ENCODE measurements at regions not wholly inside any gene's neighbourhood (a gene's known extent, or its start where the extent isn't known, plus 50 kb on each side); places are given as distances from the start of the nearest gene placed in this dataset.

DNA sequence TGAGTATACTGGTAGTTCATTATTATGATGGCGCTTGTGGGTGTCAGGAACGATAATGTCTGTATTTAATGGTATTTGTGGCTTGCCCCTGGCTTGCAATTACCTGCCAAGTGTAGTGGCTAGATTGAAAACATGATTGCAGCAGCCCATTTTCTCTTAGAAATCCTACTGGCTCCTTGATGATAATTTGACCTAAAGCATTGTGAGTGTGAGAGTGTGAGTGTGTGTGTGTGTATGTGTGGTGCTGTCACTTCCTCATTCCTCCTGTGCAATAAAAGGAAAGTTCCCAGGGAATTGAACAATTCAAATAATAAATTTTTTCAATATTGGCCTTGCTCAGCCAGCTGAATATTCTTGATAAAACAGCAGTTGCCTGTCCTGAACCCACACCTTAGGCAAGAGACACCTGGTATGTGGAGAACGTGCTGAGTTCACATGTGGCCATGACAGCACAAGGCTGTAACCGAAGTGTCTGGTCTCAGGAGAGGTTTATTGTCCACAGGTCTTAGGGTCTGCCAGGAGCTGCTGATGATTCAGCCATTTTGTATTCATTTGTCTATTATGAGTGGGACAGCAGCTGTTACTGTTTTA, 193.3 kb downstream of the CD47 start:
- Histone ChIP-seq H3K9me3 (ENCODE audit: insufficient read depth in 2 of 2, low read depth in 1 of 2, low read length in 1 of 2) (no peaks in the 10 kb centered on the region), H2BK15ac (ENCODE audit: low read length) (no peak overlapping the region), H3K18ac (ENCODE audit: extremely low read depth, low read length) (no peak overlapping the region), H2AFZ (ENCODE audit: low read length) (no peak overlapping the region; the same call in 1 of the 2 replicates), H4K91ac (replicated peaks; ENCODE audit: insufficient read length, low read length) (no peak overlapping the region), H3K4me1 (replicated peaks in 1 of 4; ENCODE audit: control insufficient read depth in 3 of 4, insufficient read depth in 4 of 4, low read length in 3 of 4) (no peaks in the 10 kb centered on the region), H3K4ac (replicated peaks; ENCODE audit: insufficient read length, low read depth, low read length) (no peak overlapping the region), H2BK20ac (ENCODE audit: low read length) (no peak overlapping the region), H3K4me2 (ENCODE audit: insufficient read depth in 1 of 2, low read depth in 2 of 2, low read length in 2 of 2) (no peak overlapping the region), H3K79me1 (ENCODE audit: low read depth, low read length) (no peaks in the 10 kb centered on the region), H3K27me3 (replicated peaks in 1 of 4; ENCODE audit: control insufficient read depth in 3 of 4, extremely low read depth in 1 of 4, insufficient read depth in 3 of 4, low read length in 3 of 4) (no peaks in the 10 kb centered on the region), H3K56ac (replicated peaks; ENCODE audit: insufficient read length, low read depth, low read length) (no peak overlapping the region), H3K9ac (replicated peaks in 1 of 4; ENCODE audit: extremely low read depth in 1 of 4, low read depth in 3 of 4, low read length in 3 of 4) (no peak overlapping the region), H2BK5ac (ENCODE audit: low read depth, low read length) (no peak overlapping the region), H2AK5ac (ENCODE audit: low read depth, low read length) (no peak overlapping the region), H4K5ac (ENCODE audit: insufficient read length, low read depth, low read length) (no peak overlapping the region), H3K27ac (ENCODE audit: low read depth, low read length) (no peak overlapping the region), H4K8ac (ENCODE audit: extremely low read depth, insufficient read depth, low read length) (no peak overlapping the region), H2BK12ac (ENCODE audit: low read depth, low read length) (no peak overlapping the region), H3K79me2 (ENCODE audit: control insufficient read depth in 1 of 2, insufficient read depth in 2 of 2, low read length in 2 of 2) (no peaks in the 10 kb centered on the region), H3K23ac (ENCODE audit: insufficient read length) (no peak overlapping the region), H3K14ac (ENCODE audit: insufficient read length) (no peak overlapping the region), H4K20me1 (replicated peaks in 1 of 2; ENCODE audit: control insufficient read depth in 1 of 2, insufficient read depth in 2 of 2, low read length in 2 of 2) (no peaks in the 10 kb centered on the region), H3K4me3 (ENCODE audit: extremely low read depth in 1 of 4, insufficient read depth in 2 of 4, low read depth in 3 of 4, low read length in 4 of 4) (no peak overlapping the region), H3K36me3 (ENCODE audit: control insufficient read depth in 2 of 4, insufficient read depth in 4 of 4, low read length in 3 of 4) (no peaks in the 10 kb centered on the region), H3K23me2 (ENCODE audit: low read depth, low read length) (no peaks in the 10 kb centered on the region), H2BK120ac (replicated peaks; ENCODE audit: low read depth, low read length) (no peak overlapping the region)
- CTCF ChIA-PET (ENCODE audit: partially characterized antibody), result interaction anchor here (1.2 kb wide), 1 partner anchor 30 kb away, joined by 4 read pairs; no protein-coding TSS in a partner anchor
- POLR2A ChIA-PET (ENCODE audit: partially characterized antibody), result no interaction called here
- WGBS, 2 experiments (ENCODE audit: extremely low coverage in 1 of 2, insufficient coverage in 1 of 2, insufficient read length in 1 of 2, insufficient replicate concordance in 2 of 2, low coverage in 1 of 2, low lambda C conversion rate in 2 of 2, missing lambda C conversion rate in 1 of 2), result 90% methylated on average over 4 of the region's 4 CpGs; no CpG with 5 or more reads in 1 of the 2 experiments
- DNase-seq (ENCODE audit: low read depth in 1 of 2, low spot score in 2 of 2) (no peak), FAIRE-seq (no peak)
- TF ChIP-seq, protein P1, sequence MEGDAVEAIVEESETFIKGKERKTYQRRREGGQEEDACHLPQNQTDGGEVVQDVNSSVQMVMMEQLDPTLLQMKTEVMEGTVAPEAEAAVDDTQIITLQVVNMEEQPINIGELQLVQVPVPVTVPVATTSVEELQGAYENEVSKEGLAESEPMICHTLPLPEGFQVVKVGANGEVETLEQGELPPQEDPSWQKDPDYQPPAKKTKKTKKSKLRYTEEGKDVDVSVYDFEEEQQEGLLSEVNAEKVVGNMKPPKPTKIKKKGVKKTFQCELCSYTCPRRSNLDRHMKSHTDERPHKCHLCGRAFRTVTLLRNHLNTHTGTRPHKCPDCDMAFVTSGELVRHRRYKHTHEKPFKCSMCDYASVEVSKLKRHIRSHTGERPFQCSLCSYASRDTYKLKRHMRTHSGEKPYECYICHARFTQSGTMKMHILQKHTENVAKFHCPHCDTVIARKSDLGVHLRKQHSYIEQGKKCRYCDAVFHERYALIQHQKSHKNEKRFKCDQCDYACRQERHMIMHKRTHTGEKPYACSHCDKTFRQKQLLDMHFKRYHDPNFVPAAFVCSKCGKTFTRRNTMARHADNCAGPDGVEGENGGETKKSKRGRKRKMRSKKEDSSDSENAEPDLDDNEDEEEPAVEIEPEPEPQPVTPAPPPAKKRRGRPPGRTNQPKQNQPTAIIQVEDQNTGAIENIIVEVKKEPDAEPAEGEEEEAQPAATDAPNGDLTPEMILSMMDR (IDR thresholded peaks at IDR 0.05; ENCODE audit: control extremely low read depth in 1 of 3, insufficient read depth in 1 of 3, low read depth in 1 of 3, low read length in 3 of 3), result no peak
- TF ChIP-seq CHD2 (IDR thresholded peaks at IDR 0.05; ENCODE audit: low read length) (no peak), TAF1 (IDR thresholded peaks at IDR 0.05; ENCODE audit: low read depth, low read length) (no peak), EGR1 (IDR thresholded peaks at IDR 0.05; ENCODE audit: borderline replicate concordance, low read depth, low read length) (no peak), BCL11A (IDR thresholded peaks at IDR 0.05; ENCODE audit: low read depth in 2 of 2, low read length in 2 of 2) (no peak), EZH2 (IDR thresholded peaks at IDR 0.05; ENCODE audit: low read depth, low read length, severe bottlenecking) (no peak), CTBP2 (IDR thresholded peaks at IDR 0.05; ENCODE audit: borderline replicate concordance, insufficient read depth, insufficient read length, low read length) (no peak)
- TF ChIP-seq, protein P2, sequence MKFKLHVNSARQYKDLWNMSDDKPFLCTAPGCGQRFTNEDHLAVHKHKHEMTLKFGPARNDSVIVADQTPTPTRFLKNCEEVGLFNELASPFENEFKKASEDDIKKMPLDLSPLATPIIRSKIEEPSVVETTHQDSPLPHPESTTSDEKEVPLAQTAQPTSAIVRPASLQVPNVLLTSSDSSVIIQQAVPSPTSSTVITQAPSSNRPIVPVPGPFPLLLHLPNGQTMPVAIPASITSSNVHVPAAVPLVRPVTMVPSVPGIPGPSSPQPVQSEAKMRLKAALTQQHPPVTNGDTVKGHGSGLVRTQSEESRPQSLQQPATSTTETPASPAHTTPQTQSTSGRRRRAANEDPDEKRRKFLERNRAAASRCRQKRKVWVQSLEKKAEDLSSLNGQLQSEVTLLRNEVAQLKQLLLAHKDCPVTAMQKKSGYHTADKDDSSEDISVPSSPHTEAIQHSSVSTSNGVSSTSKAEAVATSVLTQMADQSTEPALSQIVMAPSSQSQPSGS (IDR thresholded peaks at IDR 0.05; ENCODE audit: low read length), result no peak
- TF ChIP-seq, protein P3, sequence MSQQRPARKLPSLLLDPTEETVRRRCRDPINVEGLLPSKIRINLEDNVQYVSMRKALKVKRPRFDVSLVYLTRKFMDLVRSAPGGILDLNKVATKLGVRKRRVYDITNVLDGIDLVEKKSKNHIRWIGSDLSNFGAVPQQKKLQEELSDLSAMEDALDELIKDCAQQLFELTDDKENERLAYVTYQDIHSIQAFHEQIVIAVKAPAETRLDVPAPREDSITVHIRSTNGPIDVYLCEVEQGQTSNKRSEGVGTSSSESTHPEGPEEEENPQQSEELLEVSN (IDR thresholded peaks at IDR 0.05), result no peak
